NCI-H2107 treated with DMSO at 0.1 percent for 48 hours (cell line): ENCODE measurements at regions not wholly inside any gene's neighbourhood (a gene's known extent, or its start where the extent isn't known, plus 50 kb on each side); places are given as distances from the start of the nearest gene placed in this dataset.

Experiments used
- DNase-seq: peaks from one replicate; lab custom pipeline; 2025; ENCODE audit not compliant: unreplicated experiment; lab: John Stamatoyannopoulos, UW

- no peak for DNase-seq
These were observed 147.6 kb downstream of the SPATA19 start for GRCh38 chr11:133697603-133698180.

GRCh38 chr11:133697161-133697560, 148.2 kb downstream of the SPATA19 start:
- no peak for DNase-seq

DNA sequence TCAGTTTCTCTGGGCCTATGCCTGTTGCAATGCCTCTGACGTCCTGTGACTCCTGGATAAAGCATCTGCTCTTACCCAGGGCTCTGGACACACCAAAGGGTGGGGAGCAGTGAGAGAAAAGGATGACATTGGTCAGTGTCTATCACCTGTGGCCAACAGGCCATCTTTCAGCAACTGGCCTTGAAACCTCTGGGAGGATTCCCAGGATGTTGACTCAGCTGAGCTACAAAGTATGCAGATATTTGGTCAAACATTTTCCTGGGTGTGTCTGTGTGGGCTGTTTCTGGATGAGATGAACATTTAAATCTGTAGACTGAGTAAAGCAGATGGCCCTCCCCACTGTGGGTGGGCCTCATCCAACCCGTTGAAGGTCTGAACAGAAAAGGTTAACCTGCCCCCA, 149.9 kb downstream of the SPATA19 start:
- no peak for DNase-seq

DNA sequence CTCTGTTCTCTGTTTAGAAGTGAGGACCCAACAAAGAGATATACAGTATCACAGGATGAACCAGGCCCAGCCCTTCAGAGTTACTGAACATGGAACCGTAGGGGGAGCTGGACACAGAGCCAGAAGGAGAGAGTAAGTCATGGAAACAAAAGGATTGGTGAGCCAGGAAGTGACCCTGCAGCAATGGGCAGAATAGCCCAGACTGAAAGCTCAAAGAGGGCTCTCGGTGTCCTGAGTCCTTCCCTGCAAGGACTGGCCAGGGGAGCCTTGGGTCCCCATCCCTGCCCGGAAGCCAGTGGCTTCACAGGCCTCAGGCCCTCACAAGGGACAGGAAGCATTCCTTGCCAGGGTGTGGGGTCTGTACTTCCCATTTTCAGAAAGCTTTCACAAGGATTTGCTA, 150.6 kb downstream of the SPATA19 start:
- no peak for DNase-seq

GRCh38 chr11:133693110-133693509, 152.2 kb downstream of the SPATA19 start:
- no peak for DNase-seq

DNA sequence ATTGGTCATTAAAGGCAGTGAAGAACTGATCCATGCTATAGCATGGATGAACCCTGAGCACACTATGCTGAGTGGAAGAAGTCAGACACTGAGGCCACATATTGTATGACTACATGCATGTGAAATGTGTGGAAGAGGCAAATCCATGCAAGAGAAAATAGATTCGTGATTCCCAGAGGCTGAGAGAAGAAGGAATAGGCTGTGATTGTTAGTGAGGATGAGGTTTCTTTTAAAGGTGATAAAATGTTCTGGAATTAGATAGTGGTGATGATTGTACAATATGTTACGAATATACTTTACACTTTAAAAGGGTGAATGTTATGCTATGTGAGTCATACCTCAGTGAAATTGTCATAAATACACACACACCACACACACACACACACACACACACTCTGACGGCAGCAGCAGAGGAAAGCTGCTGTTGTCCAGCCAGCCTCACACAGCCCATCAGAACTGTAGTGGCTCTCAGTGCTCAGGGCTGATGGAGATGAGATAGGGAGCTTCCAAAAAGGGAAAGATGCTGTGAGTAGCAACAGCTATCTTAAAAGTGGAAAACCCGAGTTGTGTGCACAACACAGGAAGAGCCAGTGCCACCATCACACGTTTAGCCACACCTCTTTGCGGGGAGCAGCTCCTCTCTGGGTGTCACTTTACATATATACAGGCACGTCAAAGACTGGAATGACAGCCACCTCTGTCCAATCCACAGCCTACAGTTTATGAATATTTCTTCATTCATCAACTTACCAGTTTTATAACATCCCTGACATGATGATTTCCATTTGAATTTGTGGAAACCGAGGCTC, 153.0 kb downstream of the SPATA19 start:
- no peak for DNase-seq

- no peak for DNase-seq
These were observed 155.5 kb upstream of the OPCML start for GRCh38 chr11:133687781-133688180.

- no peak for DNase-seq
These were observed 149.6 kb upstream of the OPCML start for GRCh38 chr11:133681901-133682300.

- no peak for DNase-seq
These were observed 147.6 kb upstream of the OPCML start for GRCh38 chr11:133679896-133680295.

- no peak for DNase-seq
These were observed 145.9 kb upstream of the OPCML start for GRCh38 chr11:133678191-133678590.

GRCh38 chr11:133677387-133677786, 145.1 kb upstream of the OPCML start:
- no peak for DNase-seq

DNA sequence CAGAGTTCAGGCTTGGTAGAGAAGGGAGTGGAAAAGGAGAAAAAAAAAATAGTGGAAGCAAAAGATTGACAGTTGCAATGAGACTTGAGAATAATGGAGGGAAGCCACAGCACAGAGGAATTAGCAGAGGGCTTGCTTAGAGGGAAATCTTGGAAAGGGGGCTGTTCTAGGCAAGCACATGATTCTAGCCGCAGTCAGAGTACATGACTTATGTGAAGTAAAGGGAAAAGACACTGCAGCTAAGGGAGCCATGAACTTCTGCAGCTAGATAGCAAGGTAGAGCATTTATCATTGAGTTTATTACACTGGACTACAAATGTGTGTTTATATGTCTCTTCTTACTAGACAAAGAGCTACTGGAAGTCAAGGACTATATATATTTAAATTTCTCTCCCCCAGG, 144.0 kb upstream of the OPCML start:
- DNase-seq, result no peak

- no peak for DNase-seq
These were observed 137.2 kb upstream of the OPCML start for GRCh38 chr11:133669371-133670053.

DNA sequence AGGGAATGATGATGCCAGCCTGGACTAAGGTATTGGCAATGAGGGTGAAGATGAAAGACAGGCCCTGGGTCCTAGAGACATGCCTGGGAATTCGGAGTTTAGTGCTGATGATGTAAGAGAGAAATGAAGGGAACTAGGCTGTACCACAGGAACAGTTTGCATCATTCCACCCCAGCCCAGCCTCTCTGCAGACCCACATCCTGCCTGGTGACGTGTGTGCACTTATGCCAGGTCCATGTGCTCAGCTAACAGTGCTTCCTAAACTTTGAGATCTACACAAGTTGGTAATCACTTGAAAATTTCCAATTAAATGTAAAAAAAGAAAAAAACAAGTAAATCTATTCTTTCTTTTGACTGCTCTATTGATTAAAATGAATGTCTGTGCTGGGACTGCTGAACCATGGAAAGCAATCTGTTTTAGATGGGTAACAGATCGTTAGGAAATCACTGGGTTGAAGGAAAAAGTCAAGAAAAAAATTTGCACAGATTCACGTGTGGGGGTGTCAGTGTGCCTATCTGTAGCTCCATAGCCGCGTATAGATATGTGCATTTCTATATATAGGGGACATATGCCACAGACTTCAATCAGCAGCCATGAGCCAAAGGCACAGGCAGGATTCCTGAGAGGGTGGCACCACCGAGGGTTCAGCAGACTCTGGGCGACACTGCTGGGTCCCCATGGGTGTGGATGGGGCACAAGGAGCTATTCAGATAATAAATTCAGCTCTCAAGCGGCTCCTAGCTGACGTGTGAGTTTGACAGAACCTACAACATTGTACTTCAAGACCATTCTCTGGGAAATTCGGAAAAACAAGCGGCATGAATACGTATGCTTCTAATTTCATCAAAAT, 131.1 kb upstream of the OPCML start:
- no peak for DNase-seq

GRCh38 chr11:133661846-133662245, 129.5 kb upstream of the OPCML start:
- no peak for DNase-seq

GRCh38 chr11:133660202-133660568, 127.9 kb upstream of the OPCML start:
- no peak for DNase-seq

DNA sequence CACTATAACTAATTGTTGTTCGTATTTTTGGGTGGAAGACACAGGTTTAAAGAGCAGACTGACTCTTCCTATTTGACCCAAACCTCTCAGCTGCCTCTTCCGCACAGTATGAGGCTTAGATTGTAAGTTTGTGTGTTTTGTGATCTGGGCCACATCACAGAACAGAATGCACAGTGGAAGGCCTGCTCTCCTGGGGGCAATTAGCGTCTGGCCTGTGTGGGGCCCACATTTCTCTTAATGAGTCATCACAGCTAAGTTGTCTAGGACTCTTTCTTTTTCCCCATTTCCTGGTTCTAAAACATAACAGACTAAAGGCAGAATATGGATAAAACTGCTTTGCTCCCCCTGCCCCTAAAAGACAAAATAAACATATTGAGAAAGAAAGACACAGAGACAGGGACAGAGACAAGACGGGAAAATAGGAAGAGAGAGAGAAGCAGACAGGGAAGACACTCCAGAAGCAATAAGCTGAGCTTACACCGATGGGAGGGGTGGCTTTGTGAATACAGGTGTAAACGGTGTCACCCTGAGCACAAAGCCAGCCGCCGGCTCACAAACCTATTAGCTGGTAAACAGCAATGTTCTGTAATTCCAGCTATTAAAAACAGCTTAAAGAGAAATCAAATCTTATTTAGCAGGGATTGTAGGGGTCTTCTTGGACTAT, 127.4 kb upstream of the OPCML start:
- DNase-seq, result no peak

- no peak for DNase-seq
These were observed 124.8 kb upstream of the OPCML start for GRCh38 chr11:133657054-133657453.

GRCh38 chr11:133656082-133656635, 123.9 kb upstream of the OPCML start:
- DNase-seq, result no peak

- DNase-seq, result no peak
These were observed 122.4 kb upstream of the OPCML start for GRCh38 chr11:133654630-133655212.
